ENCODE measurements at regions not wholly inside any gene's neighbourhood (a gene's known extent, or its start where the extent isn't known, plus 50 kb on each side); places are given as distances from the start of the nearest gene placed in this dataset.
"Not testable (repeated sequence)": the region's sequence is repeated elsewhere in the genome, so short reads cannot be mapped to it uniquely, and the experiment has no call there.

- Histone ChIP-seq H3K4me1 (ENCODE audit: low read depth) (no peaks in the 10 kb centered on the region), H3K9me3 (ENCODE audit: low read depth) (no peaks in the 10 kb centered on the region), H3K27me3 (no peaks in the 10 kb centered on the region), H3K36me3 (no peaks in the 10 kb centered on the region), H3K4me3 (no peak overlapping the region), H3K27ac (no peak overlapping the region)
- DNase-seq (ENCODE audit: low read depth in 1 of 2, low spot score in 1 of 2) = no peak
- TF ChIP-seq, protein P1, sequence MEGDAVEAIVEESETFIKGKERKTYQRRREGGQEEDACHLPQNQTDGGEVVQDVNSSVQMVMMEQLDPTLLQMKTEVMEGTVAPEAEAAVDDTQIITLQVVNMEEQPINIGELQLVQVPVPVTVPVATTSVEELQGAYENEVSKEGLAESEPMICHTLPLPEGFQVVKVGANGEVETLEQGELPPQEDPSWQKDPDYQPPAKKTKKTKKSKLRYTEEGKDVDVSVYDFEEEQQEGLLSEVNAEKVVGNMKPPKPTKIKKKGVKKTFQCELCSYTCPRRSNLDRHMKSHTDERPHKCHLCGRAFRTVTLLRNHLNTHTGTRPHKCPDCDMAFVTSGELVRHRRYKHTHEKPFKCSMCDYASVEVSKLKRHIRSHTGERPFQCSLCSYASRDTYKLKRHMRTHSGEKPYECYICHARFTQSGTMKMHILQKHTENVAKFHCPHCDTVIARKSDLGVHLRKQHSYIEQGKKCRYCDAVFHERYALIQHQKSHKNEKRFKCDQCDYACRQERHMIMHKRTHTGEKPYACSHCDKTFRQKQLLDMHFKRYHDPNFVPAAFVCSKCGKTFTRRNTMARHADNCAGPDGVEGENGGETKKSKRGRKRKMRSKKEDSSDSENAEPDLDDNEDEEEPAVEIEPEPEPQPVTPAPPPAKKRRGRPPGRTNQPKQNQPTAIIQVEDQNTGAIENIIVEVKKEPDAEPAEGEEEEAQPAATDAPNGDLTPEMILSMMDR (IDR thresholded peaks at IDR 0.05; ENCODE audit: low read depth, low read length) = no peak
Observed at GRCh38 chr5:32859211-32859641, 148.1 kb downstream of the NPR3 start.

DNA sequence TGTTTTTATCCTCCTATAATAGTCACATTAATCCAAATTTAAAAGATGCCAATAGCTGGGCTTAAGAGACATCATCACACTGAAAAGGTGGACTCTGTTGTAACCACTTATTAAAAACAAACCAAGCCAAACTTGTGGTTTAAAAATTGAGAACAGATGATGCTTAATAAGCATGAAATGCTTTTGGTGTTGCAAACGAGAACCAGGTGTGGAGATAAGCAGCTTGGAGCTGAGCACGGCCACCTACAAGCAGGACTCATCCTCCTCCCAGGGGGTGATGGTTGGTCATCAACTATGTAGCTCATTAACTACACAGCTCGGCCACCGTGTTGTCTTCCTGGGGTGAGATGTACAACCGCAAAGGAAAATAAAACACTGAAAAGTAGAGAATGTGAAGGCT, 154.4 kb downstream of the NPR3 start:
- Histone ChIP-seq H3K4me3 (no peak overlapping the region), H3K4me1 (ENCODE audit: low read depth) (no peaks in the 10 kb centered on the region), H3K27me3 (no peaks in the 10 kb centered on the region), H3K9me3 (ENCODE audit: low read depth) (no peaks in the 10 kb centered on the region), H3K36me3 (no peaks in the 10 kb centered on the region), H3K27ac (no peak overlapping the region)
- no peak for DNase-seq (ENCODE audit: low read depth in 1 of 2, low spot score in 1 of 2)
- TF ChIP-seq, protein P1 (IDR thresholded peaks at IDR 0.05; ENCODE audit: low read depth, low read length) = no peak

DNA sequence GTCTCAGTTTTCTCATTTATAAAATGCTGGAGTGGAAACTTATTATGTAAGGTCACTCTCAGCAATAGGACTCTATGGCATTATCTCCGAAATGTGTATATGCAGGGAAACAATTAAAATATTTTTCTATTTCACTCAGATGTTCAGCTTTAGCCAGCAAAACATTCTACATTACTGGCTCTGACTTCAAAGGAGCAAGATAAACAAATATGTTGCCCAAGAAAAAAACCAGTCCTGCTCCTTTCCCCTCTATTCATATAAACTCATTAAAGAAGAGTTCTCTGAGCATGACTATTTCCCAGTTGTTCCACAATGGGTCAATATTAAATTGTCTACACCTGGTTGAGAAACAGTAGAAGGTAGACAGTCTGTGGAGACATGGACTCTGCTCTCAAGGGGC, 155.0 kb downstream of the NPR3 start:
- TF ChIP-seq, protein P1 (IDR thresholded peaks at IDR 0.05; ENCODE audit: low read depth, low read length) = no peak
- Histone ChIP-seq H3K9me3 (ENCODE audit: low read depth) (no peaks in the 10 kb centered on the region), H3K36me3 (no peaks in the 10 kb centered on the region), H3K27ac (no peak overlapping the region), H3K27me3 (no peaks in the 10 kb centered on the region), H3K4me1 (ENCODE audit: low read depth) (no peaks in the 10 kb centered on the region), H3K4me3 (no peak overlapping the region)
- no peak for DNase-seq (ENCODE audit: low read depth in 1 of 2, low spot score in 1 of 2)

GRCh38 chr5:32869216-32869615, 158.1 kb downstream of the NPR3 start:
- peaks cover 6% of the 10 kb centered on the region for H3K9me3 ChIP-seq (ENCODE audit: low read depth)
- no peak overlapping the region for H3K27ac ChIP-seq
- no peak overlapping the region for H3K4me3 ChIP-seq
- H3K27me3 ChIP-seq = no peaks in the 10 kb centered on the region
- H3K36me3 ChIP-seq = no peaks in the 10 kb centered on the region
- TF ChIP-seq, protein P1 (IDR thresholded peaks at IDR 0.05; ENCODE audit: low read depth, low read length) = no peak
- DNase-seq (ENCODE audit: low read depth in 1 of 2, low spot score in 1 of 2) = no peak
- no peaks in the 10 kb centered on the region for H3K4me1 ChIP-seq (ENCODE audit: low read depth)

GRCh38 chr5:32876791-32877190, 165.7 kb downstream of the NPR3 start:
- no peak for DNase-seq (ENCODE audit: low read depth in 1 of 2, low spot score in 1 of 2)
- peaks cover 6% of the 10 kb centered on the region for H3K9me3 ChIP-seq (ENCODE audit: low read depth)
- no peaks in the 10 kb centered on the region for H3K36me3 ChIP-seq
- H3K4me3 ChIP-seq = no peak overlapping the region
- H3K27ac ChIP-seq = no peak overlapping the region
- no peaks in the 10 kb centered on the region for H3K27me3 ChIP-seq
- TF ChIP-seq, protein P1 (IDR thresholded peaks at IDR 0.05; ENCODE audit: low read depth, low read length) = no peak
- no peaks in the 10 kb centered on the region for H3K4me1 ChIP-seq (ENCODE audit: low read depth)

- H3K4me1 ChIP-seq (ENCODE audit: low read depth); DNase-seq (ENCODE audit: low read depth in 1 of 2, low spot score in 1 of 2); H3K27ac ChIP-seq; H3K4me3 ChIP-seq; H3K9me3 ChIP-seq (ENCODE audit: low read depth); H3K27me3 ChIP-seq; H3K36me3 ChIP-seq: not testable (repeated sequence)
Observed at GRCh38 chr5:32879364-32879763, 168.2 kb downstream of the NPR3 start.
